RWPE2 (cell line): ENCODE measurements at regions not wholly inside any gene's neighbourhood (a gene's known extent, or its start where the extent isn't known, plus 50 kb on each side); places are given as distances from the start of the nearest gene placed in this dataset.
A peak's percentile ranks its signal among the peaks of the same experiment; 100 is the strongest.

Experiments
- ATAC-seq: fragments of 200-7000 bp; cut with Tn5 transposase; 3 replicates; pipeline ENCODE4 v1.9.1; 2021; ENCODE audit warnings: low read depth
- DNase-seq: peaks from one replicate; pipeline ENCODE4 v3.0.0-alpha.2; 2020; ENCODE audit warnings: low spot score
- H3K27ac ChIP-seq: fragments of 450-650 bp; 2 replicates; pipeline ENCODE4 v1.5.1; 2017; ENCODE audit warnings: mild to moderate bottlenecking; ENCODE audit not compliant: poor library complexity, severe bottlenecking
- H3K27me3 ChIP-seq: fragments of 250-450 bp; sonication (Bioruptor Pico); 2 replicates; pipeline ENCODE4 v1.5.1; 2021; ENCODE audit warnings: mild to moderate bottlenecking, moderate library complexity; ENCODE audit not compliant: insufficient read depth, poor library complexity, severe bottlenecking
- H3K36me3 ChIP-seq: fragments of 250-450 bp; sonication (Bioruptor Pico); 2 replicates; pipeline ENCODE4 v1.5.1; 2020; ENCODE audit warnings: low read depth, mild to moderate bottlenecking, moderate library complexity
- H3K4me1 ChIP-seq: fragments of 250-450 bp; sonication (Bioruptor Pico); 2 replicates; pipeline ENCODE4 v1.5.1; 2021; ENCODE audit warnings: mild to moderate bottlenecking, moderate library complexity; ENCODE audit not compliant: insufficient read depth, poor library complexity, severe bottlenecking
- H3K4me3 ChIP-seq: fragments of 250-450 bp; sonication (Bioruptor Pico); 2 replicates; pipeline ENCODE4 v1.5.1; 2021; ENCODE audit warnings: mild to moderate bottlenecking, moderate library complexity; ENCODE audit not compliant: severe bottlenecking
- H3K9me3 ChIP-seq: fragments of 250-450 bp; sonication (Bioruptor Pico); 2 replicates; pipeline ENCODE4 v1.5.1; 2021; ENCODE audit warnings: mild to moderate bottlenecking, moderate library complexity; ENCODE audit not compliant: severe bottlenecking
- CTCF ChIP-seq: fragments of 450-650 bp; IDR thresholded peaks from one replicate; pipeline ENCODE4 v1.5.1; 2017; ENCODE audit warnings: mild to moderate bottlenecking, moderate library complexity; ENCODE audit not compliant: poor library complexity, severe bottlenecking

GRCh38 chr7:135853008-135853407, 104.4 kb upstream of the FAM180A start:
- ATAC-seq (no peak), DNase-seq (no peak)
- TF ChIP-seq CTCF, result no peak
- peak overlapping the region; percentile 43 for H3K27ac ChIP-seq
- no peak overlapping the region for H3K4me3 ChIP-seq
- H3K4me1 ChIP-seq, result peaks cover 21% of the 10 kb centered on the region
- no peaks in the 10 kb centered on the region for H3K27me3 ChIP-seq
- no peaks in the 10 kb centered on the region for H3K9me3 ChIP-seq
- H3K36me3 ChIP-seq, result no peaks in the 10 kb centered on the region

DNA sequence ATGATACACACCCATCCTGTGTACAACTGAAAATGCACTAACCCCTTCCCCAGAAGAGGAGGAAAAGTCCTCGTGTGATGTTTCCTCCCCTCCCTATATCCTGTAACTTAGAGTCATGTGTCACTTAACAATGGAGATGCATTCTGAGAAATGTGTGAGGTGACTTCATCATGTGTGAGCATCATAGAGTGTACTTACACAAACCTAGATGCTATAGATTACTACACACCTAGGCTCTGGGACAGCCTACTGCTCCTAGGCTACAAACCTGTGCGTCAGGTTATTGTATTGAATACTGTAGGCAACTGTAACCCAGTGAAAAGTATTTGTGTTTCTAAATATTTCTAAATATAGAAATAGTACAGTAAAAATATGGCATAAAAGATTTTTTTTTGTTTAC, 98.6 kb upstream of the FAM180A start:
- Histone ChIP-seq H3K9me3 (no peaks in the 10 kb centered on the region), H3K36me3 (no peaks in the 10 kb centered on the region), H3K4me1 (no peaks in the 10 kb centered on the region), H3K4me3 (no peak overlapping the region), H3K27me3 (no peaks in the 10 kb centered on the region), H3K27ac (no peak overlapping the region)
- ATAC-seq (no peak), DNase-seq (no peak)
- no peak for TF ChIP-seq CTCF

GRCh38 chr7:135846339-135846738, 97.7 kb upstream of the FAM180A start:
- Histone ChIP-seq H3K4me1 (no peaks in the 10 kb centered on the region), H3K9me3 (no peaks in the 10 kb centered on the region), H3K36me3 (no peaks in the 10 kb centered on the region), H3K27me3 (no peaks in the 10 kb centered on the region), H3K4me3 (no peak overlapping the region), H3K27ac (no peak overlapping the region)
- ATAC-seq (no peak), DNase-seq (no peak)
- no peak for TF ChIP-seq CTCF

DNA sequence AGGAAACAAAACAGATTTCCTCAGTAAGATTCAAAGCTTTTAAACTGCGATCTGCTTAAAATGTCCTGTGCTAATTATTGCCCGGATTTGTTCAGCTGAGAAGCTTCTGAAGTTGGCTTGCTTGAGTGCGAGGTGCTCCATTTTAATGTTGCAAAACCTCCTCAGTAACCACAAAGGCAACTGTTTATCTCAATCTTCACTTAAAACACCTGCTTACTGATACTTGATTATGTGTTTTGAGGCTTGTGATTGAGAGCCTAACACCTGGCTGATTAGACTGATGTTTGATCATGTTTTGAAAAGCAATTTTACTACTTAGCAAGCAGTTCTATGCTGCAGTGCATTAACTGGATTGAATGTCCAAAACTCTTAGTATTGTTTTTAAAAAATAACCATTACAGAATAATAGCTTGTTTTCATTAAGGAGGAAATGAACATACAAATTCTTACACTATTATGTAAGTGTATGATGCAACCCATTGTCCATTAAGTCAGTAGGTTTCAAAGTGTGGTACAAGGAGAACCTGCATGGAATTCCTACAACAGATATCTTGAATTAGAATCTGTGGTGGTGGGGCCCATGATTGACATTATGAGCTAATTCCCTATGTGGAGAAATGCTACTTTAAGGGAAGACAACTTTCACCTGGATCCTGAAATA, 96.9 kb upstream of the FAM180A start:
- H3K9me3 ChIP-seq, result no peaks in the 10 kb centered on the region
- H3K27me3 ChIP-seq, result no peaks in the 10 kb centered on the region
- no peak for TF ChIP-seq CTCF
- H3K36me3 ChIP-seq, result no peaks in the 10 kb centered on the region
- DNase-seq (no peak), ATAC-seq (no peak)
- no peaks in the 10 kb centered on the region for H3K4me1 ChIP-seq
- H3K27ac ChIP-seq, result no peak overlapping the region
- H3K4me3 ChIP-seq, result no peak overlapping the region

- ATAC-seq (no peak), DNase-seq (no peak)
- Histone ChIP-seq H3K4me1 (no peaks in the 10 kb centered on the region), H3K27ac (no peak overlapping the region), H3K27me3 (no peaks in the 10 kb centered on the region), H3K4me3 (no peak overlapping the region), H3K9me3 (no peaks in the 10 kb centered on the region), H3K36me3 (no peaks in the 10 kb centered on the region)
- TF ChIP-seq CTCF, result no peak
Measured at GRCh38 chr7:135844903-135845302, 96.3 kb upstream of the FAM180A start.
